GM12878 (cell line): ENCODE measurements at regions not wholly inside any gene's neighbourhood (a gene's known extent, or its start where the extent isn't known, plus 50 kb on each side); places are given as distances from the start of the nearest gene placed in this dataset.

Experiments
- ATAC-seq: fragments of 200-7000 bp; cut with Tn5 transposase; 3 replicates; pipeline ENCODE4 v1.9.1; 2020; ENCODE audit warnings: mild to moderate bottlenecking, moderate library complexity
- BruUV-seq: library from RNA; stranded (reverse); fragments of 400-500 nt; replicated peaks from 2 replicates; lab custom pipeline; 2021; lab: Mats Ljungman, UMichigan
- CTCF ChIA-PET: fragments of 300-600 bp; sonication (Branson Sonifier 250); formaldehyde crosslinking; extraction: SDS; loops from one replicate; lab custom pipeline; 2021; ENCODE audit warnings: inconsistent platforms; lab: Yijun Ruan, JAX
- POLR2A ChIA-PET: fragments of 350-600 bp; formaldehyde crosslinking; extraction: SDS; loops from one replicate; lab custom pipeline; 2021; ENCODE audit warnings: inconsistent platforms; lab: Charles Lee
- RAD21 ChIA-PET: fragments of 300-600 bp; sonication (Branson Sonifier 250); formaldehyde crosslinking; loops from one replicate; lab custom pipeline; 2023; ENCODE audit warnings: antibody characterized with exemption; ENCODE audit not compliant: unreplicated experiment; lab: Charles Lee
- SMC1A ChIA-PET: fragments of 300-600 bp; sonication (Branson Sonifier 250); formaldehyde crosslinking; loops from one replicate; lab custom pipeline; 2023; ENCODE audit not compliant: unreplicated experiment, uncharacterized antibody; lab: Charles Lee
- DNase-seq: peaks from one replicate; pipeline ENCODE4 v3.0.0-alpha.2; 2011; ENCODE audit warnings: low read depth, low spot score
- FAIRE-seq: peaks from 3 replicates; lab custom pipeline; 2011; peaks lifted over from hg19 to GRCh38; lab: Jason Lieb, UNC
- H2AFZ ChIP-seq: 2 replicates; pipeline ENCODE4 v1.6.0; 2011; ENCODE audit warnings: low read depth, low read length, control low read depth; ENCODE audit not compliant: control insufficient read depth
- H3K27ac ChIP-seq: 2 replicates; pipeline ENCODE4 v1.5.1; 2011; ENCODE audit warnings: control low read depth; ENCODE audit not compliant: control insufficient read depth, insufficient read depth
- H3K27me3 ChIP-seq, 2 experiments: replicated peaks in 1 of 2; 2 replicates each; pipeline versions ENCODE4 v1.6.0 to v1.6.1; 2011; ENCODE audit warnings: low read length in 1 of 2; ENCODE audit not compliant: control insufficient read depth in 2 of 2, insufficient read depth in 2 of 2
- H3K36me3 ChIP-seq, 2 experiments: 2 replicates each; pipeline ENCODE4 v1.5.1; 2011; ENCODE audit warnings: low read length in 1 of 2; ENCODE audit not compliant: control insufficient read depth in 2 of 2, insufficient read depth in 2 of 2
- H3K4me1 ChIP-seq: 2 replicates; pipeline ENCODE4 v1.6.1; 2011; ENCODE audit warnings: mild to moderate bottlenecking, low read length, moderate library complexity, mixed read lengths; ENCODE audit not compliant: control insufficient read depth, insufficient read depth
- H3K4me2 ChIP-seq: 2 replicates; pipeline ENCODE4 v1.6.0; 2011; ENCODE audit warnings: control low read depth; ENCODE audit not compliant: control insufficient read depth, insufficient read depth
- H3K4me3 ChIP-seq: fragments of 200-600 bp; sonication (generic); 2 replicates; pipeline ENCODE4 v1.5.1; 2016
- H3K79me2 ChIP-seq: 2 replicates; pipeline ENCODE4 v1.6.0; 2011; ENCODE audit warnings: low read length; ENCODE audit not compliant: control insufficient read depth, insufficient read depth
- H3K9ac ChIP-seq: 2 replicates; pipeline ENCODE4 v1.8.0; 2011; ENCODE audit warnings: low read length, control low read depth, mixed read lengths; ENCODE audit not compliant: control insufficient read depth, insufficient read depth
- H3K9me3 ChIP-seq: replicated peaks from 3 replicates; pipeline ENCODE4 v1.5.1; 2011; ENCODE audit warnings: mild to moderate bottlenecking, low read length; ENCODE audit not compliant: control insufficient read depth, insufficient read depth
- H4K20me1 ChIP-seq: 2 replicates; pipeline ENCODE4 v1.6.0; 2011; ENCODE audit not compliant: control insufficient read depth, insufficient read depth
- ATF7 ChIP-seq: fragments of 450-650 bp; IDR thresholded peaks from 2 replicates; pipeline ENCODE4 v1.6.1; 2016; ENCODE audit warnings: low read depth, mild to moderate bottlenecking
- BACH1 ChIP-seq: fragments of 450-650 bp; IDR thresholded peaks from 2 replicates; pipeline ENCODE4 v1.6.1; 2017; ENCODE audit warnings: mild to moderate bottlenecking, borderline replicate concordance
- EED ChIP-seq: sonication (generic); IDR thresholded peaks from 2 replicates; pipeline ENCODE4 v1.6.1; 2016; ENCODE audit warnings: antibody characterized with exemption, low read depth
- ESRRA ChIP-seq: IDR thresholded peaks from 2 replicates; pipeline ENCODE4 v1.6.1; 2012; ENCODE audit warnings: mild to moderate bottlenecking, low read length, improper control_type of control experiment
- FOS ChIP-seq: IDR thresholded peaks from 3 replicates; pipeline ENCODE4 v1.6.1; 2011; ENCODE audit warnings: borderline replicate concordance; ENCODE audit not compliant: insufficient read length; ENCODE audit errors: extremely low read depth
- FOXM1 ChIP-seq: IDR thresholded peaks from 2 replicates; pipeline ENCODE4 v1.6.1; 2012; ENCODE audit warnings: low read depth, mild to moderate bottlenecking, inconsistent platforms, low read length, moderate library complexity
- HDAC6 ChIP-seq: fragments of 200-600 bp; sonication (generic); IDR thresholded peaks from one replicate; pipeline ENCODE4 v1.8.0; 2017; ENCODE audit warnings: antibody characterized with exemption; ENCODE audit not compliant: unreplicated experiment
- JUND ChIP-seq: IDR thresholded peaks from 2 replicates; pipeline ENCODE4 v1.6.1; 2012; ENCODE audit warnings: low read depth, mild to moderate bottlenecking, low read length, improper control_type of control experiment, moderate library complexity
- MEF2B ChIP-seq: fragments of 450-650 bp; IDR thresholded peaks from 2 replicates; pipeline ENCODE4 v1.6.1; 2018; ENCODE audit warnings: mild to moderate bottlenecking, moderate library complexity; ENCODE audit not compliant: partially characterized antibody, poor library complexity, severe bottlenecking
- MXI1 ChIP-seq: fragments of 150-350 bp; IDR thresholded peaks from 2 replicates; pipeline ENCODE4 v1.6.1; 2011; ENCODE audit warnings: low read depth, mild to moderate bottlenecking, inconsistent platforms, low read length, improper control_type of control experiment
- NFIC ChIP-seq: IDR thresholded peaks from 2 replicates; pipeline ENCODE4 v1.6.1; 2012; ENCODE audit warnings: low read depth, mild to moderate bottlenecking, inconsistent platforms, low read length, moderate library complexity
- NRF1 ChIP-seq: conservative IDR thresholded peaks from 2 replicates; pipeline ENCODE4 v1.6.1; 2011; ENCODE audit warnings: mild to moderate bottlenecking, low read depth, low read length, improper control_type of control experiment
- RAD21 ChIP-seq: IDR thresholded peaks from 2 replicates; pipeline ENCODE4 v1.6.1; 2011; ENCODE audit warnings: mild to moderate bottlenecking, low read depth, low read length, moderate library complexity; ENCODE audit not compliant: insufficient read depth
- RCOR1 ChIP-seq: conservative IDR thresholded peaks from 2 replicates; pipeline ENCODE4 v1.6.1; 2012; ENCODE audit warnings: low read depth, low read length, improper control_type of control experiment
- SIN3A ChIP-seq: IDR thresholded peaks from 2 replicates; pipeline ENCODE4 v1.6.1; 2012; ENCODE audit warnings: low read depth, low read length, improper control_type of control experiment
- STAT3 ChIP-seq: IDR thresholded peaks from 2 replicates; pipeline ENCODE4 v1.6.1; 2011; ENCODE audit warnings: low read depth, low read length, improper control_type of control experiment
- WGBS: methylation state at CpG from one replicate; pipeline ENCODE4 v1.1.6; 2016; ENCODE audit warnings: low lambda C conversion rate; ENCODE audit not compliant: insufficient replicate concordance, insufficient coverage; ENCODE audit errors: missing lambda C conversion rate; 5-methylcytosine and 5-hydroxymethylcytosine counted together
- in situ Hi-C: fragments of 300-500 bp; cut with MboI; formaldehyde crosslinking; loops from 9 replicates; pipeline ENCODE4 v1.14.3; 2018; ENCODE audit warnings: mixed read lengths
- intact Hi-C: fragments of 100-400 bp; cut with micrococcal nuclease; formaldehyde crosslinking; loops from one replicate; pipeline ENCODE4 v1.14.2; 2022; ENCODE audit not compliant: unreplicated experiment
- TF ChIP-seq, protein P1 (sequence below): IDR thresholded peaks from 2 replicates; pipeline ENCODE4 v1.6.1; 2012; ENCODE audit warnings: low read depth, low read length, improper control_type of control experiment
- TF ChIP-seq, protein P2 (sequence below): IDR thresholded peaks from 2 replicates; pipeline ENCODE4 v1.6.1; 2012; ENCODE audit warnings: low read depth, low read length, improper control_type of control experiment
- TF ChIP-seq, protein P3 (sequence below): fragments of 450-650 bp; formaldehyde crosslinking; IDR thresholded peaks from 2 replicates; pipeline ENCODE4 v1.4.0; 2022; ENCODE audit warnings: mild to moderate bottlenecking, moderate library complexity

DNA sequence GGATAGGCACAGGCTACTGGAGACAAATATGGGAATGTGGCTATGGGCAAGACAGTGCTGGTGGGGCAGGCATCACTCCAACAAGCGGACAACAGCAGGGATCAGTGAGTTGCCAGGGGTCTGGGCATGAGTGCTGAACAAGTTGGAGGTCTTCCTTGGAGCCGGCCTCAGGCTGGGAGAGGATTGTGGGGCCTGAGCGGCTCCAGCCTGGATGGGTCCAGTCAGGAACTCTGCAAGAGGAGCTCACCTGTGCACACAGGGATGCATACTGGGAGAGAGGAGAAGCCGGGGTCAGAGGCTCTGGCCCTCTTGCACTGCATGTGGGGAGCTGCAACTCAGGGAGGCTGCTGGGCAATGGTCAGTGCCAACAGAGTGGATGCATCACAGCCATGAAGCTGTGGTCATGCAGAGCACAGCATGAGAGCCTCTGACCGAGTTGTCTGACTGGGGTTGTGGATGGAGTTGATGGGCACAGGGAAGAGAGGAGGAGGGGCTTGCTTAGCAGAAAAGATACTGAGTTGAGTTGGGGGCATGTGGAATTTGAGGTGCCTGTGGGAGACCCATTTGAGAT is 204.0 kb upstream of the ZNF32 start:
- no TSS peak for BruUV-seq
- H3K4me1 ChIP-seq = no peaks in the 10 kb centered on the region
- POLR2A ChIA-PET = no interaction called here

More for the DNA sequence above, 204.0 kb upstream of the ZNF32 start:
- H3K4me2 ChIP-seq = no peak overlapping the region
- H3K27ac ChIP-seq = no peak overlapping the region
- TF ChIP-seq BACH1 (no peak), ESRRA (no peak), SIN3A (no peak), JUND (no peak), NRF1 (no peak), RCOR1 (no peak), FOXM1 (no peak), EED (no peak), STAT3 (no peak), RAD21 (no peak), MEF2B (no peak), ATF7 (no peak), NFIC (no peak), HDAC6 (no peak), FOS (no peak), MXI1 (no peak)
- TF ChIP-seq, protein P1, sequence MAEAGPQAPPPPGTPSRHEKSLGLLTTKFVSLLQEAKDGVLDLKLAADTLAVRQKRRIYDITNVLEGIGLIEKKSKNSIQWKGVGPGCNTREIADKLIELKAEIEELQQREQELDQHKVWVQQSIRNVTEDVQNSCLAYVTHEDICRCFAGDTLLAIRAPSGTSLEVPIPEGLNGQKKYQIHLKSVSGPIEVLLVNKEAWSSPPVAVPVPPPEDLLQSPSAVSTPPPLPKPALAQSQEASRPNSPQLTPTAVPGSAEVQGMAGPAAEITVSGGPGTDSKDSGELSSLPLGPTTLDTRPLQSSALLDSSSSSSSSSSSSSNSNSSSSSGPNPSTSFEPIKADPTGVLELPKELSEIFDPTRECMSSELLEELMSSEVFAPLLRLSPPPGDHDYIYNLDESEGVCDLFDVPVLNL = no peak
- TF ChIP-seq, protein P2, sequence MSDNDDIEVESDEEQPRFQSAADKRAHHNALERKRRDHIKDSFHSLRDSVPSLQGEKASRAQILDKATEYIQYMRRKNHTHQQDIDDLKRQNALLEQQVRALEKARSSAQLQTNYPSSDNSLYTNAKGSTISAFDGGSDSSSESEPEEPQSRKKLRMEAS = no peak
- TF ChIP-seq, protein P3, sequence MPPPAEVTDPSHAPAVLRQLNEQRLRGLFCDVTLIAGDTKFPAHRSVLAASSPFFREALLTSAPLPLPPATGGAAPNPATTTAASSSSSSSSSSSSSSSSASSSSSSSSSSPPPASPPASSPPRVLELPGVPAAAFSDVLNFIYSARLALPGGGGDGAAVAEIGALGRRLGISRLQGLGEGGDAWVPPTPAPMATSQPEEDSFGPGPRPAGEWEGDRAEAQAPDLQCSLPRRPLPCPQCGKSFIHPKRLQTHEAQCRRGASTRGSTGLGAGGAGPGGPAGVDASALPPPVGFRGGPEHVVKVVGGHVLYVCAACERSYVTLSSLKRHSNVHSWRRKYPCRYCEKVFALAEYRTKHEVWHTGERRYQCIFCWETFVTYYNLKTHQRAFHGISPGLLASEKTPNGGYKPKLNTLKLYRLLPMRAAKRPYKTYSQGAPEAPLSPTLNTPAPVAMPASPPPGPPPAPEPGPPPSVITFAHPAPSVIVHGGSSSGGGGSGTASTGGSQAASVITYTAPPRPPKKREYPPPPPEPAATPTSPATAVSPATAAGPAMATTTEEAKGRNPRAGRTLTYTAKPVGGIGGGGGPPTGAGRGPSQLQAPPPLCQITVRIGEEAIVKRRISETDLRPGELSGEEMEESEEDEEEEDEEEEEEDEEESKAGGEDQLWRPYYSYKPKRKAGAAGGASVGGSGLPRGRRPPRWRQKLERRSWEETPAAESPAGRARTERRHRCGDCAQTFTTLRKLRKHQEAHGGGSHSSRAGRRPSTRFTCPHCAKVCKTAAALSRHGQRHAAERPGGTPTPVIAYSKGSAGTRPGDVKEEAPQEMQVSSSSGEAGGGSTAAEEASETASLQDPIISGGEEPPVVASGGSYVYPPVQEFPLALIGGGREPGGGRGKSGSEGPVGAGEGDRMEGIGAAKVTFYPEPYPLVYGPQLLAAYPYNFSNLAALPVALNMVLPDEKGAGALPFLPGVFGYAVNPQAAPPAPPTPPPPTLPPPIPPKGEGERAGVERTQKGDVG = no peak
- no peak overlapping the region for H3K9ac ChIP-seq
- no peaks in the 10 kb centered on the region for H3K79me2 ChIP-seq
- intact Hi-C loops (no loop called here), in situ Hi-C loops (loop anchor here (25.0 kb wide), 2 partner anchors 90 to 365 kb away; no protein-coding TSS in a partner anchor)
- ChIA-PET CTCF (no interaction called here), RAD21 (no interaction called here), SMC1A (no interaction called here)
- H3K36me3 ChIP-seq = no peaks in the 10 kb centered on the region
- no peaks in the 10 kb centered on the region for H4K20me1 ChIP-seq
- 56% methylated on average over 5 of the region's 5 CpGs for WGBS
- H3K9me3 ChIP-seq = no peaks in the 10 kb centered on the region
- no peak for FAIRE-seq
- H3K27me3 ChIP-seq = no peaks in the 10 kb centered on the region
- no peak overlapping the region for H3K4me3 ChIP-seq
- DNase-seq = no peak
- ATAC-seq = no peak
- H2AFZ ChIP-seq = no peak overlapping the region
